ENCODE measurements at regions not wholly inside any gene's neighbourhood (a gene's known extent, or its start where the extent isn't known, plus 50 kb on each side); places are given as distances from the start of the nearest gene placed in this dataset.

GRCh38 chr13:39804332-39805210, 149.1 kb downstream of the COG6 start:
- H3K9me3 Mint-ChIP-seq = peaks cover 26% of the 10 kb centered on the region
- no peak for ATAC-seq
- CTCF ChIA-PET = no interaction called here

GRCh38 chr13:39809466-39809865, 154.0 kb downstream of the COG6 start:
- Mint-ChIP-seq H3K9me3 (peaks cover 5% of the 10 kb centered on the region; the same call in 1 of the 2 replicates), H3K27me3 (ENCODE audit: low read depth) (no peaks in the 10 kb centered on the region), H3K4me1 (peaks cover 26% of the 10 kb centered on the region), H3K36me3 (no peaks in the 10 kb centered on the region), H3K27ac (no peak overlapping the region), H3K4me3 (no peak overlapping the region)
- DNase-seq (ENCODE audit: low spot score) (no peak), ATAC-seq (no peak)
- ChIA-PET POLR2A (interaction anchor here (0.7 kb wide), 1 partner anchor 540 kb away, joined by 6 read pairs; no protein-coding TSS in a partner anchor), CTCF (no interaction called here)
- TF ChIP-seq ZNF423 (CRISPR knock-in tag; IDR thresholded peaks at IDR 0.05) (no peak), PREB (CRISPR knock-in tag; IDR thresholded peaks at IDR 0.05; ENCODE audit: borderline replicate concordance) (no peak), ZNF512 (CRISPR knock-in tag; IDR thresholded peaks at IDR 0.05; ENCODE audit: borderline replicate concordance) (no peak), E2F4 (CRISPR knock-in tag; IDR thresholded peaks at IDR 0.05; ENCODE audit: borderline replicate concordance, low read depth) (no peak), ZNF281 (CRISPR knock-in tag; IDR thresholded peaks at IDR 0.05) (no peak), FOXK1 (CRISPR knock-in tag; IDR thresholded peaks at IDR 0.05) (no peak), FOXP1 (CRISPR knock-in tag; IDR thresholded peaks at IDR 0.05; ENCODE audit: borderline replicate concordance) (no peak), NR3C1 (CRISPR knock-in tag; conservative IDR thresholded peaks at IDR 0.05; ENCODE audit: low read depth) (no peak), NFATC4 (CRISPR knock-in tag; IDR thresholded peaks at IDR 0.05) (no peak), OVOL2 (CRISPR knock-in tag; IDR thresholded peaks at IDR 0.05; ENCODE audit: borderline replicate concordance) (no peak), MYBL2 (CRISPR knock-in tag; IDR thresholded peaks at IDR 0.05) (no peak)

More at GRCh38 chr13:39804332-39805210, 149.1 kb downstream of the COG6 start:
- peaks cover 13% of the 10 kb centered on the region for H3K36me3 Mint-ChIP-seq
- no peak for DNase-seq (ENCODE audit: low spot score)
- POLR2A ChIA-PET = no interaction called here
- no peak overlapping the region for H3K4me3 Mint-ChIP-seq
- peaks cover 31% of the 10 kb centered on the region for H3K4me1 Mint-ChIP-seq
- no peaks in the 10 kb centered on the region; the same call in 1 of the 2 replicates for H3K27me3 Mint-ChIP-seq (ENCODE audit: low read depth)
- TF ChIP-seq ZNF281 (CRISPR knock-in tag; IDR thresholded peaks at IDR 0.05) = no peak
- no peak for TF ChIP-seq ATF3 (CRISPR knock-in tag; conservative IDR thresholded peaks at IDR 0.05)
- no peak overlapping the region for H3K27ac Mint-ChIP-seq
